H9 (cell line): ENCODE measurements at regions not wholly inside any gene's neighbourhood (a gene's known extent, or its start where the extent isn't known, plus 50 kb on each side); places are given as distances from the start of the nearest gene placed in this dataset.

Source experiments
- DNase-seq: peaks from one replicate; pipeline ENCODE4 v3.0.0-alpha.2; 2017
- H2AFZ ChIP-seq: one replicate; pipeline ENCODE4 v1.6.1; 2013; ENCODE audit warnings: mild to moderate bottlenecking, low read length, control low read depth, moderate library complexity
- H2AK5ac ChIP-seq: 2 replicates; pipeline ENCODE4 v1.6.1; 2013; ENCODE audit warnings: low read length, control low read depth, mixed read lengths; ENCODE audit not compliant: insufficient read length
- H2BK120ac ChIP-seq: one replicate; pipeline ENCODE4 v1.6.1; 2013; ENCODE audit warnings: low read depth, mild to moderate bottlenecking, low read length, control low read depth, inconsistent platforms; ENCODE audit not compliant: poor library complexity, severe bottlenecking
- H2BK12ac ChIP-seq: 2 replicates; pipeline ENCODE4 v1.6.1; 2013; ENCODE audit warnings: low read length, control low read depth, mixed read lengths, low read depth; ENCODE audit not compliant: insufficient read length
- H2BK15ac ChIP-seq: 2 replicates; pipeline ENCODE4 v1.6.1; 2013; ENCODE audit warnings: low read depth, low read length, control low read depth
- H2BK20ac ChIP-seq: one replicate; pipeline ENCODE4 v1.6.1; 2013; ENCODE audit warnings: low read depth, mild to moderate bottlenecking, low read length, control low read depth, inconsistent platforms; ENCODE audit not compliant: poor library complexity, severe bottlenecking
- H2BK5ac ChIP-seq: 2 replicates; pipeline ENCODE4 v1.6.1; 2013; ENCODE audit warnings: low read length, control low read depth, mixed read lengths; ENCODE audit not compliant: insufficient read length
- H3K14ac ChIP-seq: 2 replicates; pipeline ENCODE4 v1.6.1; 2013; ENCODE audit warnings: low read length, control low read depth; ENCODE audit not compliant: insufficient read depth
- H3K18ac ChIP-seq: 2 replicates; pipeline ENCODE4 v1.6.1; 2013; ENCODE audit warnings: low read depth, mild to moderate bottlenecking, mixed read lengths, low read length, control low read depth; ENCODE audit not compliant: insufficient read length
- H3K23ac ChIP-seq: 2 replicates; pipeline ENCODE4 v1.6.1; 2013; ENCODE audit warnings: low read length, control low read depth, mixed read lengths, low read depth; ENCODE audit not compliant: insufficient read length
- H3K23me2 ChIP-seq: 2 replicates; pipeline ENCODE4 v1.6.1; 2013; ENCODE audit warnings: low read depth, mild to moderate bottlenecking, mixed read lengths, low read length, control low read depth; ENCODE audit not compliant: insufficient read length, poor library complexity, severe bottlenecking
- H3K27ac ChIP-seq: 2 replicates; pipeline ENCODE4 v1.5.1; 2013; ENCODE audit warnings: low read length, control low read depth, mixed read lengths, low read depth; ENCODE audit not compliant: insufficient read length
- H3K27me3 ChIP-seq: 2 replicates; pipeline ENCODE4 v1.6.1; 2013; ENCODE audit warnings: low read length, control low read depth, inconsistent platforms; ENCODE audit not compliant: insufficient read depth
- H3K4ac ChIP-seq: 2 replicates; pipeline ENCODE4 v1.6.1; 2013; ENCODE audit warnings: low read depth, mild to moderate bottlenecking, control low read depth, inconsistent platforms, low read length, moderate library complexity
- H3K4me1 ChIP-seq: 2 replicates; pipeline ENCODE4 v1.6.1; 2013; ENCODE audit warnings: low read length, control low read depth, inconsistent platforms; ENCODE audit not compliant: insufficient read depth
- H3K4me2 ChIP-seq: 2 replicates; pipeline ENCODE4 v1.6.1; 2013; ENCODE audit warnings: low read length, control low read depth, mixed read lengths; ENCODE audit not compliant: insufficient read length, insufficient read depth
- H3K56ac ChIP-seq: 2 replicates; pipeline ENCODE4 v1.6.1; 2013; ENCODE audit warnings: low read depth, mild to moderate bottlenecking, mixed read lengths, low read length, control low read depth; ENCODE audit not compliant: insufficient read length
- H3K79me1 ChIP-seq: 2 replicates; pipeline ENCODE4 v1.6.1; 2013; ENCODE audit warnings: low read depth, mild to moderate bottlenecking, moderate library complexity, low read length, control low read depth, inconsistent platforms; ENCODE audit not compliant: insufficient read depth, poor library complexity, severe bottlenecking
- H3K79me2 ChIP-seq: 2 replicates; pipeline ENCODE4 v1.6.1; 2013; ENCODE audit warnings: low read length, control low read depth, inconsistent platforms; ENCODE audit not compliant: insufficient read depth
- H3K9ac ChIP-seq: 2 replicates; pipeline ENCODE4 v1.6.1; 2013; ENCODE audit warnings: low read length, control low read depth, mixed read lengths; ENCODE audit not compliant: insufficient read length; ENCODE audit errors: extremely low read depth
- H3K9me3 ChIP-seq: one replicate; pipeline ENCODE4 v1.6.1; 2013; ENCODE audit warnings: low read depth, low read length, inconsistent platforms; ENCODE audit not compliant: control insufficient read depth
- H3T11ph ChIP-seq: one replicate; pipeline ENCODE4 v1.6.1; 2013; ENCODE audit warnings: mild to moderate bottlenecking, low read length, control low read depth, inconsistent platforms
- H4K20me1 ChIP-seq: one replicate; pipeline ENCODE4 v1.6.1; 2013; ENCODE audit not compliant: control insufficient read depth, insufficient read length, insufficient read depth
- H4K5ac ChIP-seq: 2 replicates; pipeline ENCODE4 v1.6.1; 2013; ENCODE audit warnings: low read depth, mild to moderate bottlenecking, mixed read lengths, low read length, control low read depth; ENCODE audit not compliant: insufficient read length
- H4K8ac ChIP-seq: replicated peaks from 2 replicates; pipeline ENCODE4 v1.6.1; 2013; ENCODE audit warnings: low read length, control low read depth, mixed read lengths, low read depth; ENCODE audit not compliant: insufficient read length
- H4K91ac ChIP-seq: 2 replicates; pipeline ENCODE4 v1.6.1; 2013; ENCODE audit warnings: low read depth, mild to moderate bottlenecking, moderate library complexity, mixed read lengths, low read length, control low read depth; ENCODE audit not compliant: insufficient read length
- H3K27ac Mint-ChIP-seq, 3 experiments: 2 replicates in 2 of 3; 3 replicates in 1 of 3; pipeline ENCODE4 v1.8.0; 2020 to 2021; ENCODE audit warnings: mixed read lengths in 3 of 3, mild to moderate bottlenecking in 1 of 3, moderate library complexity in 1 of 3
- H3K27me3 Mint-ChIP-seq: 2 replicates; pipeline ENCODE4 v1.8.0; 2021; ENCODE audit warnings: low read depth, mild to moderate bottlenecking, moderate library complexity, mixed read lengths
- H3K36me3 Mint-ChIP-seq, 3 experiments: 2 replicates in 2 of 3; 3 replicates in 1 of 3; pipeline ENCODE4 v1.8.0; 2020 to 2021; ENCODE audit warnings: low read depth in 3 of 3, mixed read lengths in 3 of 3; ENCODE audit not compliant: insufficient read depth in 1 of 3
- H3K4me1 Mint-ChIP-seq, 2 experiments: 2 replicates each; pipeline ENCODE4 v1.8.0; 2020; ENCODE audit warnings: mixed read lengths in 2 of 2
- H3K4me3 Mint-ChIP-seq, 2 experiments: 2 replicates in 1 of 2; 3 replicates in 1 of 2; pipeline ENCODE4 v1.8.0; 2020 to 2021; ENCODE audit warnings: mild to moderate bottlenecking in 2 of 2, mixed read lengths in 2 of 2, moderate library complexity in 1 of 2
- H3K9me3 Mint-ChIP-seq, 2 experiments: 2 replicates in 1 of 2; 3 replicates in 1 of 2; pipeline ENCODE4 v1.8.0; 2020; ENCODE audit warnings: mild to moderate bottlenecking in 2 of 2, mixed read lengths in 2 of 2, moderate library complexity in 1 of 2
- CTCF ChIP-seq: fragments of 200-600 bp; sonication (generic); conservative IDR thresholded peaks from 3 replicates; pipeline ENCODE4 v1.8.0; 2021; ENCODE audit warnings: antibody characterized with exemption, mild to moderate bottlenecking
- WGBS: extraction: QIAGEN DNeasy Blood & Tissue Kit; methylation state at CpG from one replicate; pipeline ENCODE4 v1.1.7; 2013; ENCODE audit warnings: missing lambda C conversion rate, low lambda C conversion rate, mixed read lengths; ENCODE audit not compliant: insufficient read length; ENCODE audit errors: extremely low coverage; 5-methylcytosine and 5-hydroxymethylcytosine counted together

GRCh38 chr6:4506792-4507191, 269.4 kb upstream of the CDYL start:
- Histone ChIP-seq H4K20me1 (no peaks in the 10 kb centered on the region), H3K79me2 (no peaks in the 10 kb centered on the region), H2AK5ac (no peak overlapping the region), H3K27me3 (no peaks in the 10 kb centered on the region), H4K5ac (no peak overlapping the region), H3K4me1 (peaks cover 13% of the 10 kb centered on the region), H3K79me1 (no peaks in the 10 kb centered on the region), H2BK5ac (no peak overlapping the region), H4K8ac (no peak overlapping the region), H3K9ac (no peak overlapping the region), H3K23ac (no peak overlapping the region), H2BK120ac (no peak overlapping the region), H2BK12ac (no peak overlapping the region), H2BK20ac (no peak overlapping the region), H3K23me2 (no peaks in the 10 kb centered on the region), H3K27ac (no peak overlapping the region), H4K91ac (no peak overlapping the region), H3K18ac (no peak overlapping the region), H3K4ac (no peak overlapping the region), H2BK15ac (no peak overlapping the region), H3K9me3 (no peaks in the 10 kb centered on the region), H3K56ac (no peak overlapping the region), H3K4me2 (no peak overlapping the region), H3K14ac (no peak overlapping the region), H2AFZ (no peak overlapping the region), H3T11ph (no peak overlapping the region)
- Mint-ChIP-seq H3K9me3 (peaks cover 10 to 18% of the 10 kb centered on the region in 2 experiments), H3K4me3 (no peak overlapping the region), H3K27me3 (peaks cover 15% of the 10 kb centered on the region), H3K4me1 (peaks cover 49 to 53% of the 10 kb centered on the region in 2 experiments), H3K36me3 (peaks cover 7 to 29% (median 29%) of the 10 kb centered on the region in 3 experiments), H3K27ac (no peak overlapping the region)
- TF ChIP-seq CTCF: no peak
- no peak for DNase-seq
- WGBS: no CpG with 5 or more reads among the region's 1 CpG
